Dermis blood vessel endothelial cell (primary cell): ENCODE measurements at regions not wholly inside any gene's neighbourhood (a gene's known extent, or its start where the extent isn't known, plus 50 kb on each side); places are given as distances from the start of the nearest gene placed in this dataset.
"Not testable (repeated sequence)": the region's sequence is repeated elsewhere in the genome, so short reads cannot be mapped to it uniquely, and the experiment has no call there.

Experiments
- DNase-seq: peaks from one replicate; pipeline ENCODE4 v3.0.0; 2010

- DNase-seq = no peak
Observed at GRCh38 chr14:58907803-58908202, 270.0 kb downstream of the DACT1 start.

- DNase-seq = no peak
Observed at GRCh38 chr14:58912287-58912686, 274.5 kb downstream of the DACT1 start.

- no peak for DNase-seq
Observed at GRCh38 chr14:58912799-58913432, 275.2 kb downstream of the DACT1 start.

GRCh38 chr14:58914279-58914855 lies 274.1 kb upstream of the DAAM1 start:
- no peak for DNase-seq

- no peak for DNase-seq
Observed at GRCh38 chr14:58915646-58916045, 272.8 kb upstream of the DAAM1 start.

GRCh38 chr14:58918066-58918738 lies 270.3 kb upstream of the DAAM1 start:
- no peak for DNase-seq

GRCh38 chr14:58919217-58919616 lies 269.2 kb upstream of the DAAM1 start:
- no peak for DNase-seq

- DNase-seq = no peak
Observed at GRCh38 chr14:58920230-58920629, 268.2 kb upstream of the DAAM1 start.

GRCh38 chr14:58922201-58922940 lies 266.1 kb upstream of the DAAM1 start:
- not testable (repeated sequence) for DNase-seq

- no peak for DNase-seq
Observed at GRCh38 chr14:58923751-58924405, 264.6 kb upstream of the DAAM1 start.

GRCh38 chr14:58941629-58942028 lies 246.8 kb upstream of the DAAM1 start:
- DNase-seq = no peak

GRCh38 chr14:58942516-58942915 lies 246.0 kb upstream of the DAAM1 start:
- DNase-seq = no peak

- DNase-seq = no peak
Observed at GRCh38 chr14:58944343-58944967, 244.0 kb upstream of the DAAM1 start.

GRCh38 chr14:58944968-58945356 lies 243.5 kb upstream of the DAAM1 start:
- DNase-seq = no peak

- no peak for DNase-seq
Observed at GRCh38 chr14:58946431-58946830, 242.0 kb upstream of the DAAM1 start.

GRCh38 chr14:58947156-58947555 lies 241.3 kb upstream of the DAAM1 start:
- no peak for DNase-seq

- peak; percentile 1 for DNase-seq
Observed at GRCh38 chr14:58947814-58948445, 240.5 kb upstream of the DAAM1 start.

- DNase-seq = no peak
Observed at GRCh38 chr14:58950555-58950954, 237.9 kb upstream of the DAAM1 start.

- DNase-seq = no peak
Observed at GRCh38 chr14:58951143-58951542, 237.3 kb upstream of the DAAM1 start.

GRCh38 chr14:58954052-58954451 lies 234.4 kb upstream of the DAAM1 start:
- no peak for DNase-seq

- no peak for DNase-seq
Observed at GRCh38 chr14:58954901-58955861, 233.3 kb upstream of the DAAM1 start.
